GM23338 (cell line): ENCODE measurements at regions not wholly inside any gene's neighbourhood (a gene's known extent, or its start where the extent isn't known, plus 50 kb on each side); places are given as distances from the start of the nearest gene placed in this dataset.

Experiments used
- ATAC-seq: fragments of 200-7000 bp; cut with Tn5 transposase; 3 replicates; pipeline ENCODE4 v1.9.1; 2020
- DNase-seq: peaks from one replicate; pipeline ENCODE4 v3.0.0-alpha.2; 2015; ENCODE audit warnings: low spot score
- H2AFZ ChIP-seq: fragments of 200-600 bp; sonication (generic); 2 replicates; pipeline ENCODE4 v1.8.0; 2016; ENCODE audit warnings: antibody characterized with exemption, mild to moderate bottlenecking, moderate library complexity
- H3F3A ChIP-seq: fragments of 200-600 bp; sonication (generic); replicated peaks from 2 replicates; pipeline ENCODE4 v1.8.0; 2017; ENCODE audit warnings: antibody characterized with exemption, mixed run types, low read depth
- H3K27ac ChIP-seq: fragments of 200-600 bp; sonication (generic); 2 replicates; pipeline ENCODE4 v1.6.1; 2016; ENCODE audit warnings: low read depth
- H3K27me3 ChIP-seq: fragments of 200-600 bp; sonication (generic); 2 replicates; pipeline ENCODE4 v1.8.0; 2016; ENCODE audit warnings: mild to moderate bottlenecking, mixed run types, moderate library complexity; ENCODE audit not compliant: insufficient read depth
- H3K36me3 ChIP-seq: fragments of 200-600 bp; sonication (generic); 2 replicates; pipeline ENCODE4 v1.8.0; 2016; ENCODE audit warnings: mild to moderate bottlenecking; ENCODE audit not compliant: insufficient read depth
- H3K4me1 ChIP-seq: fragments of 200-600 bp; sonication (generic); 2 replicates; pipeline ENCODE4 v1.8.0; 2016; ENCODE audit warnings: mild to moderate bottlenecking, moderate library complexity; ENCODE audit not compliant: insufficient read depth
- H3K4me2 ChIP-seq: fragments of 200-600 bp; sonication (generic); 2 replicates; pipeline ENCODE4 v1.7.1; 2017; ENCODE audit warnings: mixed run types
- H3K4me3 ChIP-seq: fragments of 200-600 bp; sonication (generic); 2 replicates; pipeline ENCODE4 v1.6.1; 2016; ENCODE audit warnings: mixed run types
- H3K79me2 ChIP-seq: fragments of 200-600 bp; sonication (generic); replicated peaks from 2 replicates; pipeline ENCODE4 v1.8.0; 2017; ENCODE audit warnings: mild to moderate bottlenecking; ENCODE audit not compliant: insufficient read depth
- H3K9me2 ChIP-seq: fragments of 200-600 bp; sonication (generic); 2 replicates; pipeline ENCODE4 v1.8.0; 2017; ENCODE audit not compliant: insufficient read depth
- H4K20me1 ChIP-seq: fragments of 200-600 bp; sonication (generic); replicated peaks from 2 replicates; pipeline ENCODE4 v1.8.0; 2017; ENCODE audit warnings: mild to moderate bottlenecking; ENCODE audit not compliant: insufficient read depth
- H3K27ac Mint-ChIP-seq: 2 replicates; pipeline ENCODE4 v1.8.0; 2020; ENCODE audit warnings: inconsistent platforms, mild to moderate bottlenecking, moderate library complexity, mixed read lengths
- H3K27me3 Mint-ChIP-seq: 3 replicates; pipeline ENCODE4 v1.8.0; 2022; ENCODE audit warnings: low read depth, mild to moderate bottlenecking, moderate library complexity, mixed read lengths, inconsistent platforms; ENCODE audit not compliant: insufficient read depth, poor library complexity
- H3K36me3 Mint-ChIP-seq: 3 replicates; pipeline ENCODE4 v1.8.0; 2021; ENCODE audit warnings: low read depth, mild to moderate bottlenecking, inconsistent platforms, moderate library complexity, mixed read lengths
- H3K4me1 Mint-ChIP-seq: 3 replicates; pipeline ENCODE4 v1.8.0; 2020; ENCODE audit warnings: mild to moderate bottlenecking, inconsistent platforms, mixed read lengths
- H3K4me3 Mint-ChIP-seq: 3 replicates; pipeline ENCODE4 v1.8.0; 2021; ENCODE audit warnings: moderate library complexity, mild to moderate bottlenecking, inconsistent platforms, mixed read lengths
- H3K9me3 Mint-ChIP-seq: 3 replicates; pipeline ENCODE4 v1.8.0; 2020; ENCODE audit warnings: moderate library complexity, mild to moderate bottlenecking, inconsistent platforms, mixed read lengths
- ETS1 ChIP-seq: IDR thresholded peaks from 2 replicates; pipeline ENCODE4 v1.6.1; 2016; ENCODE audit warnings: antibody characterized with exemption
- EZH2 ChIP-seq: fragments of 200-600 bp; sonication (generic); IDR thresholded peaks from one replicate; pipeline ENCODE4 v1.8.0; 2017; ENCODE audit warnings: antibody characterized with exemption, mild to moderate bottlenecking, low read depth; ENCODE audit not compliant: unreplicated experiment
- EZH2phosphoT487 ChIP-seq: fragments of 200-600 bp; sonication (generic); IDR thresholded peaks from one replicate; pipeline ENCODE4 v1.8.1; 2018; ENCODE audit warnings: antibody characterized with exemption; ENCODE audit not compliant: unreplicated experiment
- POLR2AphosphoS5 ChIP-seq: IDR thresholded peaks from 2 replicates; pipeline ENCODE4 v1.6.1; 2016; ENCODE audit warnings: antibody characterized with exemption, low read depth
- STAT1 ChIP-seq: IDR thresholded peaks from one replicate; pipeline ENCODE4 v1.6.1; 2016; ENCODE audit warnings: antibody characterized with exemption; ENCODE audit not compliant: unreplicated experiment
- ZNF114 ChIP-seq: fragments of 250-450 bp; sonication (Bioruptor Pico); IDR thresholded peaks from 2 replicates; pipeline ENCODE4 v1.5.0; 2020; ENCODE audit warnings: mild to moderate bottlenecking, moderate library complexity
- ZNF331 ChIP-seq: fragments of 250-450 bp; sonication (Bioruptor Pico); IDR thresholded peaks from 2 replicates; pipeline ENCODE4 v1.5.0; 2020; ENCODE audit warnings: low read depth, mild to moderate bottlenecking, moderate library complexity
- ZNF462 ChIP-seq: fragments of 250-450 bp; sonication (Bioruptor Pico); IDR thresholded peaks from 2 replicates; pipeline ENCODE4 v1.5.0; 2020; ENCODE audit warnings: mild to moderate bottlenecking, moderate library complexity

GRCh38 chr9:19938990-19939733, 150.3 kb upstream of the SLC24A2 start (continued):
- TF ChIP-seq ZNF462, result no peak
- TF ChIP-seq POLR2AphosphoS5, result no peak
- TF ChIP-seq ETS1, result no peak

GRCh38 chr9:19937121-19937520, 148.3 kb upstream of the SLC24A2 start:
- DNase-seq (no peak), ATAC-seq (no peak)
- no peak overlapping the region for H3K4me3 Mint-ChIP-seq
- peaks cover 20% of the 10 kb centered on the region for H3K4me1 Mint-ChIP-seq
- Histone ChIP-seq H3K27me3 (peaks cover 20% of the 10 kb centered on the region; the same call in 1 of the 2 replicates), H3K27ac (no peak overlapping the region), H3K9me2 (no peaks in the 10 kb centered on the region), H3K79me2 (no peaks in the 10 kb centered on the region), H3K4me1 (no peaks in the 10 kb centered on the region; the same call in 1 of the 2 replicates), H3K4me3 (no peak overlapping the region), H2AFZ (no peak overlapping the region), H3K36me3 (no peaks in the 10 kb centered on the region), H3F3A (0 out of 2 replicates have a peak, but pooled peaks cover 3% of the 10 kb centered on the region), H4K20me1 (no peaks in the 10 kb centered on the region), H3K4me2 (no peak overlapping the region)
- peaks cover 12% of the 10 kb centered on the region for H3K27me3 Mint-ChIP-seq
- no peak overlapping the region for H3K27ac Mint-ChIP-seq
- no peaks in the 10 kb centered on the region; the same call in 2 of the 3 replicates for H3K9me3 Mint-ChIP-seq
- H3K36me3 Mint-ChIP-seq, result no peaks in the 10 kb centered on the region
- no peak for TF ChIP-seq EZH2phosphoT487
- no peak for TF ChIP-seq ZNF331 (CRISPR knock-in tag)
- no peak for TF ChIP-seq STAT1
- TF ChIP-seq ZNF462, result no peak
- TF ChIP-seq EZH2, result no peak
- TF ChIP-seq ZNF114, result no peak
